GM19467 (cell line): ENCODE measurements at regions not wholly inside any gene's neighbourhood (a gene's known extent, or its start where the extent isn't known, plus 50 kb on each side); places are given as distances from the start of the nearest gene placed in this dataset.

Experiments used
- ATAC-seq: cut with Tn5 transposase; IDR thresholded peaks from one replicate; pipeline ENCODE4 v1.9.1; 2021; ENCODE audit warnings: mild to moderate bottlenecking, moderate library complexity; ENCODE audit not compliant: unreplicated experiment

DNA sequence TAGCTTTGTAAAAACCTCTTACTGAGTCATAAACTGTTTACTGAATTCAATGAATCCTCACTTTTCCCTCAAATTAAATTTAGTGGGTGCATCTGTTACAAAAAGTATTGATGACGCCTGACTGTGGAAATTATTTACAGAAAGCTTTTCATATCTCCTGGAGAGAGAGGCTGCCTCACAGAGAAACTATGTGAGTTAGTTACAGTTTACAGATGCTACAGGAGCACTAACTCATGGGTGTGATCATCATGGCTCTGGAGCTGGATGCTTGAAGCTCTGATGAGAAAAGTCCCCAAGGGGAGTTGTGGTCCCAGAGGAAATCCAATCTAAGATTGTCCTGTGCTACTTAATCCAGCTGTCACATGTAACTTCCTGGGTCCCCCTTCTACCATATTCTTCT lies 590.8 kb downstream of the LMO7 start:
- ATAC-seq = no peak

DNA sequence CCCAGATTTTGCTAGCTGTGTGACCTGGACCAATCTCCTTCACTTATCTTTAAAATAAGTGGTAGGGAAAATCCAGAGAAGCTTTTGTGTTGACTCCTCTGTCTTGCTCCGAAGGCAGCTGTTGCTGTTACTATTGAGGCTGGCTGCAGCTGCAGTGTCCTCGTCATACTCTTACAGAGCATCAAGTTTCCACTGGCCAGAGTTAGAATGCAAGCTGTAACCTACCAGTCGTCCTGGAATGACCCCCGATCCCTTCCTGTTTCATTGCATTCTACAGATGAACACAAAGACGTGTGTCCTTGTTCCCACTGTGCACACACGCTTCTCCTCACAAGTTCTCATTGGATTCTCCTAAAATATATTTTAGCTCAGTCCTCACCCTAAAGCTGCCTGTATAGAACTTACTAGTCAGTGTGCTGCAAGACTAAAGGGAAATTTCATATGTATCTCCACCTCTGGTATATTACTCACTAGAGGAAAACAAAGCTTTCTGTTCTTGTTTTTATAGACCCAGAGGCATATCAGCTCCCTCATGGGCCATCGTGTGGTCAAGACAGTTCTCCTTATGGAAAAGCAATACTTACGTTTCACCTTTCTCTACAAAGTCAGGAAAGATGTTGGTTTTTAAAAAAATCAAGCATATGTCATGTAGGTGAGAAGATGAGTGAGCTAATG lies 589.8 kb downstream of the LMO7 start:
- no peak for ATAC-seq

DNA sequence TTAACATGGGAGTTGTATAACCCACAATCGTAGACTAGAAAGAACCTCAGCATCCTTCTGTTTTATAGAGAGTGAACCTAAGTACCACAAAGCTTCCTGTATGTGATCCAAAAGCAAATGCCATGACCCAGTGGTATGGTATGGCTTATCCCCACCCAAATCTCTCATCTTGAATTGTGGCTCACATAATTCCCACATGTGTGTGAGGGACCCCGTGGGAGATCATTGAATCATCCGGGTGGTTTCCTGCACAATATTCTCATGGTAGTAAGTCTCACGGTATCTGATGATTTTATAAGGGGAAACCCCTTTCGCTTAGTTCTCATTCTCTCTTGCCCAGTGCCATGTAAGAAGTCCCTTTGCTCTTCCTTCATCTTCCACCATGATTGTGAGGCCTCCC lies 587.9 kb downstream of the LMO7 start:
- ATAC-seq = no peak

DNA sequence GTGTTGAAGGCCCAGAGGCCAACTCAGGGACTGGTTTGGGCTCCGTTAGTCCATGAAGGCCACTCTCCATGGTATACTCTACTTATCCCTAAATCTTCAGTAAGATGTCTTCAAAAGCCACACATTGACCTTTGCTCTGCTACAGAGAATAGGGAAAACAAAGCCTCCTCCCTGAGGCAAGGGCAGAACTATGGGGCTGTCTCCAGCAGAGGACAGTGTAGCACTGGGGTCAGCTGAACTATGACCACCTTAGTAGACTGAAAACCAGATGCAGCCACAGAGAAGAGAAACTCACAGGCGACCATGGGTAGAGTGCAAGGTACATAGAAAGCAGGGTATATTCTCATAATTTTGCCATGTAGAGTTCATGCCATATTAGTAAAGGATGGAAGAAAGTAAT lies 587.4 kb downstream of the LMO7 start:
- ATAC-seq = no peak

DNA sequence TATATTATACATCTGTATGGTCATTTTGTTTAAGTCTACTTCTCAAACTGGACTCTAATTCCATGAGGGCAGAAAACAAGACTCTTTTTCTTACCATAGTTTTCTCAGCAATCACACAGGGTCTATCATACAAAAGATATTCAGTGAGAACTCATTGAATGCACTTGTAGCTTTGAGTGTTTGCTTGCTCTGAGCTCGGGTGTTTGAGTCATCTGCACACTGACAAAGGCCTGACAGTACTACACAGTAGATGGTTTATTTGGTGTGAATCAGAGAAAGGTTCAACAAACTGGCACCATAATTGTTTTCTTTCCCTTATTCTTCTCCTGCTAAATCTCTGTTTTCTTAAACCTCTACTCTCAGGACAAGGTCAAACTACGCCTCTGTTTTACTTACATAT lies 586.4 kb downstream of the LMO7 start:
- no peak for ATAC-seq

DNA sequence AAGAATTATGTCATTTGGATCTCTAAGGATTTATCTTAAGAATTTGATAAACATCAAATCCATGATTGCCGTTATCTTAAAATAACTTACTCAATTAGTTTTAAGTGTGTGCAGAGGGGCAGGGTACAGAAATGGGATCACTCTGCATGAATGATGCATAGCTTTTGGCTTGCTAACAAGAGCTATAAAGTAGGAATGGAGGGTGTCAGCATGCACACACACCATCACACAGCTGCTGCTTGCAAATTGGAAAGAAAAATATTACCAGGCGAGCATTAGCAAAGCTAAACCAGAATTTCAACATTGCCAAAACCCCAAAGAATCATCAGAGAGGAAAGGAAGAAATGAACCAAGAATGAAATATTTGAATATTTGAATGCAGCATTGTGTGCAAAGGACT lies 580.6 kb downstream of the LMO7 start:
- no peak for ATAC-seq

DNA sequence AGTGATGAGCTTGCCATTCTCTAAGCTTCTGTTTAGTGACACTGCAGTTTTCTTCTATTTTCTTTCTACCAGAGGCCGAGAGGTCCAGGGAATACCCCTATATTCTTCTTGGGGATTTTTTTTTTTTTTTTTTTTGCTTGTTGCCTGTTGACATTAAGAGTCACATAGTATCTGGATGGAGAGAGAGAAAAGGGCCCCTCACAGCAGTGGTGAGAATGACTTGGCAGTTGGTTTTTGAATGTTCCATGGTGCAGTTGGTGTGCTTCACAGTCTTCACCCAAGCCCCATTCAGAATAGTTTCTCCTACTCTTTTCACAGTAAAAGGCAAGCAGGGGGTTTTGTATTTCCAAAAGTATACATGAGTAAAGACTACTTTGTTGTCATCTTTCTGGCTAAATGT lies 577.9 kb downstream of the LMO7 start:
- no peak for ATAC-seq

DNA sequence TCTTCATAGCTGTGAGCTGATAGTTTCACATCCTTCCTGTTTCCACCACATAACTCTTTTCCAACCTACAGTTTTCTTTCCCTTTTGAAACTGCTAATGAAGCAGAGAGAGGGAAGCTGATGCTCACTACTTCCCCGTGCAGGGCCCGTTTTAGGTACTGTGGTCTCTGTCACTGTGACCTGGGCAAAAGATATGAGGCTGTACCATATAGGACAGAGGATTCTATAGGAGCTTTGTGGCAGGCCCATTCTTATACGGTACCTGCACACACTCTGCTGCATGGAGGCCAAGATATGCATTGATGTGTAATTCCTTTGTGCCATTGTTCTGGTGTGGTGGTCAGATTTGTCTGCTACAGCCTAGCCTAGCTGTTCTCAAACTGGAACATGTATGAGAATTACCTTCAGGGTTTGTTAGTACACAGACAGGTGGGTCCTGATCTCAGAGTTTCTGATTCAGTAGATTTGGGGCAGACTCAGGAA lies 577.3 kb downstream of the LMO7 start:
- no peak for ATAC-seq

DNA sequence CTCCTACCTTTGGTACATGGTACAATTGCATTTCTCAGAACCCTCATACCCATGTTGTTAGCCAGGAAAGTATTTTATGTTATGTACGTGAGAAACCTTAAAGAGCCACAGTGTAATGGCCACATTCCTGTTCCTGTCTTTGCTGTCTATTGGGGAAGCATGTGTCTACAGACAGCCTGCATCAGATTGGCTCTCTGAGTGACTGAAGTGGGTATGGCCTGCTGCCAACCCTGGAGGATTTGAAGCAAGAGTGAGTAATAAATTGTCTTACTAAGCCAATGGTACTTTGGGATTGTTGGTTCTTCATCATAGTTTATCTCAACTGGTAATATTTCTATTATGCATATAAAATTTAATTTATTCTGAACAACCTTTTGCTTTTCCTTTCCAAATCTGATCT lies 574.1 kb downstream of the LMO7 start:
- ATAC-seq = no peak

DNA sequence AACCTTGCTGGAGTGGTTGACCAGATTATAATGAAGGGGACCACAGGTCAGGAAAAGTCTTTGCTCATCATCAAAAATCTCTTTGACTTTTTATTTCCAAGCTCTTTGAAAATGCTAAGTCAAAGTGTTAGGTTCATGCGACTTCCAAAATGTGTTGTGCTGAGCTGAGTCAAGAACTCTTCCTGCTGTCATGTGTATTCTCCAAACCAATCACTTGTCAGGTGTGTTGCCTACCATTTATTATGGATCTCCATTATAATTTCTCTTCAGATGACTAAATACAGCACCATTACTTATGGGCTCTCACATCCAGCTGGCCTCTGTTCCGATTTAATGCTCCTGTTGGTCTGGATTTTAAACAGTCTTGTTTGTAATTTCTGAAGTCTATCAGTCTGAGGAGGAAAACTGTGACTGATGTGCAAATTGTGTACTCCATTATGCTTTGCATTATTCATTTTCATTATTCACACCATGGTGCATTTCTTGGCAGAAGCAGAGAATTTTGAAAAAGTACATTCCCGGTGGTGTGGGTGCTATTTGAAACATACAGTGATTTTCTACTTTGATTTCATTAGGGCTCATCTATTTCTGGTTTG lies 562.5 kb downstream of the LMO7 start:
- ATAC-seq = no peak

DNA sequence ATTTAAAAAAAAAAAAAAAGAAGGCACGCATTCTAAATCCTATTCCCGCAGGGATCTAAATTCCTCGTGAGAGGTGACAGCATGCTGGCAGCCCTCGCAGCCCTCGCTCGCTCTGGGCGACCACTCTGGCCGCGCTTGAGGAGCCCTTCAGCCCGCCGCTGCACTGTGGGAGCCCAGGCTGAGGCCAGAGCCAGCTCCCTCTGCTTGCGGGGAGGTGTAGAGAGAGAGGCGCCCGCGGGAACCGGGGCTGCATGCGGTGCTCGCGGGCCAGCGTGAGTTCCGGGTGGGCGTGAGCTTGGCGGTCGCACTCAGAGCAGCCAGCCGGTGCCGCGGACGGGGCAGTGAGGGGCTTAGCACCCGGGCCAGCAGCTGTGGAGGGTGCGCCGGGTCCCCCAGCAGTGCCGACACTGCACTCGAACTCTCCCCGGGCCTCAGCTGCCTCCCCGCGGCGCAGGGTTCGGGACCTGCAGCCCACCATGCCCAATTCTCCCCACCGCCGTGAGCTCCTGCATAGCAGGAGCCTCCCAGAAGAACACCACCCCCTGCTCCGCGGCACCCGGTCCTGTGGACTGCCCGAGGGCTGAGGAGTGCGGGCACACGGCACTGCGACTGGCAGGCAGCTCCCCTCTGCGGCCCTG lies 553.9 kb downstream of the LMO7 start:
- no peak for ATAC-seq

DNA sequence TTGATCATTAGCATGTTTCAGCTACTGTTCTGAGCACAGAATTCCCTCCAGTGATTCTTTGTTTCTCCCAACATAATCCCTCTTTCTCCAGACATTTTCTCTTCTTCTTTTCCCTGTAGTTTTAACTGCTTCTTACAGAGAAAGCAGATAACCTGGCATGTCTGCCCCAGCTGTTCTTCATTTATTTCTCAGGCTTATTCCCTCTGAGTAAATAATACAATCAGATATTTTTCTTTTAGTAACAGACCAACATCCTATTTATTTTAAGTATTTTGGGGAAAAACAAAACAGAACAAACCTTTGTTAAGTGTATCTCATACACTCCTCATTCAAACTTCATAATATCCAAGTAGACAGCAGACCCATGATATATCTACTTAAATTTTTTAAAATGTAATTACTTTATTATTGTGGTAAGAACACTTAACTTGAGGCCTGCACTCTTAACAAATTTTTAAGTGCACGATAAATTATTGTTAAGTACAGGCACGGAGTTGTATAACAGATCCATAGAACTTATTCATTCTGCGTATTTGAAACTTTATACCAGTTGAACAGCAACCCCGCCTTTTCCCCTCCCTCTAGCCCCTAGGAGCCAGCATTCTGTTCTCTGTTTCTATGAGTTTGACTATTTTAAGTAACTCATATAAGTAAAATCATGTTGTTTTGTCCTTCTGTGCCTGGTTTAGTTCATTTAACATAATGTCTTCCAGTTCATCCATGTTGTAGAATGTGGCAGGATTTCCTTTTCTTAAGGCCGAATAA lies 540.0 kb downstream of the LMO7 start:
- no peak for ATAC-seq

DNA sequence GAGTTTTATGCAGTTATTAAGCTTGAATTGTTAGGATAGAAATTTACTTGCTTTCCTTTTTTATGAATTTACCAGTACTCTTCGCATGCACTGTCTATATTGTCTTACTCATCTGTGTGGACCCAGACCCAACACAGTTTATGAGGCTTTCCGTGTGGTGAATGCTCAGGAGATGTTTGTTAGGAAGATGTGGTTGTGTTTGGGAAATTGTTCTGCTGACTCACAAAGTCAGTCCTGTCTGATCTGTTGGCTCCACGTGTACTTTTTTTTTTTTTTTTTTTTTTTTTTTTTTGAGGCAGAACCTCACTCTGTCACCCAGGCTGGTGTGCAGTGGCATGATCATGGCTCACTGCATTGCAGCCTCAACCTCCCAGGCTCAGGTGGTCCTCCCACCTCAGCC lies 532.5 kb downstream of the LMO7 start:
- ATAC-seq = no peak

DNA sequence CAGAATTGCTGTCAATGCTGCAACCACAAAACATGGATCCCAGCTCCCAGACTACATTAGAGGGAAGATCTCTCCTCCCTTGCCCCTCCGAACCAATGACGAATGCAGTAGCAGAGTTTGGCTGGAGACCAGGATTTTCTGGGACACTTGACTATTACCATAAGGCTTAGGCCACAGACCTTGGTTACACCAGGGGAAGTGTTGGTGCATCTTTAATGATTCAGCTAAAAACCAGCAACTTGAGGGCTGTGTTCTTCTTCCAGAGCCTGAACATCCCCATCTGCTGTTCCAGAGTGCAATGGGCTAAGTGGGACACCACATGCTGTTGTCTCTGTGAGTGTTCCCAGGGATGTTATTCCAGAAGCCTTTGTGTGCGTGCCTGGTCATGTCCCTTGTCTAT lies 528.2 kb downstream of the LMO7 start:
- no peak for ATAC-seq

DNA sequence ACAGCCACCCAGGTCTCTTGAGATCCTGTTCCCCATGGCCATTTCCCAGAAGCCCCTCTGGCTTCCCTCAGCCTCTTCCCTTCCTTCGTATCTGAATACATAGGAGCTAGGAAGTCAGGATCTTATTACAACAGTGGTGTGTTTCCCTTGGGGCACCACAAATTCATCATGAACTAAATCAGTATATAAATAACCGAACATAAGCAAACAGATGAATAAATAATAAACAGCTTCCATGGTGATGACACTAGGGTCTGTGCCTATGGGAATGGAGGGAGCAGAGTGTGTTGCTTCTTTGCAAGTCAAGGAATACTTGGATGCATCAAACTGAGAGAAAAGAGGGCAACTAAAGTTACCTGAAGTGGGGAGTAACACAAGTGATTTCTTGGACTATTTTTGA lies 527.6 kb downstream of the LMO7 start:
- ATAC-seq = no peak

DNA sequence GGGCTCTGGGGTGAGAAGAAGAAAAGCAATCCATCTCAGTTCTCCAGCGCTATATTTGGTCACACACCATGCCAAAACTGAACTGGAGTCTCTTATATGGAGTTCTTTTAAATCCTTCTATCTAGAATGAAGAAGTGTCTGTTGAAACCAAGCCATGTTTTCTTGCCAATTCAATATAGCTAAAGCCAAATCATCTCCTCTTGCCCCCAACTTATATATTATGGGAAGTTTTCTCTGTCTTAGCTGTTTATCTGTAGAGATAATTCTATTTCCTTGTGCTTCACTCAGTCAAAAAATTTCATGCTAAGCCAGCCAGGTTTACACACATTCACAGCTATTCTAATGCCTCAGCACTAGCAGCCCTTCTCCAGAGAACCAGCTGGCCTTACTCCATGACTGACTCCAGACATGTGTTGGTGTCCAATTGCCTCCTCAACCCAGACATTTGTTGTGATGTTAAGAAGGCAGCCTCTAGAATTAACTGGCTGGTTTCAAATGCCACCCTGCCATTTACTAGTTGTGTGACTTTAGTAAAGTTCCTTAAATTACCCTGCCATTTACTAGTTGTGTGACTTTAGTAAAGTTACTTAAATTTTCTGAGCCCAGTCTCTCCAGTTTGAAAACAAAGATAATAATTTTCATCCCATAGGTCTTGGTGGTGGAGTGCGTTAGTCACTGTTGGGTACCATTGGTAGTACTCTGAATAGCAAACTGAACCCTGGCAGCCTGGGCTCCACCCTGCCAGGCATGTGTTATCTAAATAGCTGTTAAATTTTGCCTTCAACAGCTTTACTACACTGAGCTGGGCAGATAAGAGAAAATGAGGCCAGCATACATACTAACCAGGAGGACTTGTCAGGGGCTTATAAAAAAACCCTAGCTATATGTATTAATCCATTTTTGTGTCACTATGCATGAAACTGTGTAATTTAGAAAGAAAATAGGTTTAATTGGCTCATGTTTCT lies 525.1 kb downstream of the LMO7 start:
- ATAC-seq = no peak

DNA sequence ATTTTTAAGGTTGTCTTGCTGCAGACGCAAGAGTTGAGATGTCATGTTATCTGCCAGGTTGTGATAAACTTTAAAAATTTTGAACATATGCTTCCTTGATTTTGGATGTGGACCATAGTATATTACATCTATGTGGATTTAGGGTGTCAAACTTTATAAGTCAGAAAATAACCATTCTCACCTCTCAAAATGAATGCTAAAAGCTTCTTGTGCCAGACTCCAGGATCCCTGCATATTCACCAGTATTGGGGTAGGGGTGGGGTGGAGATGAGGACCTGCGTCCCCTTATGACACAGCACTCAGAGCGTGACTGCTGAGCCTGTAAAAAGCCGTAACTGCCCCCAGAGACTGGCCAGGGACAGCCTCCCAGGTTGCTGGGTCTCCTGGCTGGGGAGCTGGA lies 524.4 kb downstream of the LMO7 start:
- ATAC-seq = no peak

DNA sequence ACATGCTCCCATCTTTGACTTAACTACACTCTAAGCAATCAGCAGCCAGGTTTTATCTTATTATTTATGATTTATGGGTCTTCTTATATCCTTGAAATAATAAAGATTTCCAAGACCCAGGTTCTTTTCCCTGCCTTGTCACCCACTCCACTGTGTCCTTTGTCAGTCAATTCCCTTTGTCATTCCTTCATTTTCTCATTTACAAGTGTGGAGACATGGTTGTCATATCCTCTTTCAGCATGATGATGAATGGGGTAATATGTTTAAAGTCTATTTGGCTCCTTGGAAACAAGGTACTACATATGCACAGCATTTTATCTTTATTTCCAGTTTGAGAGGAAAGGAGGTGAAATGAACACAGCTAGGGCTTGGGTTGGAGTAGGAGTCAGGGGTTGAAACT lies 521.8 kb downstream of the LMO7 start:
- ATAC-seq = no peak

DNA sequence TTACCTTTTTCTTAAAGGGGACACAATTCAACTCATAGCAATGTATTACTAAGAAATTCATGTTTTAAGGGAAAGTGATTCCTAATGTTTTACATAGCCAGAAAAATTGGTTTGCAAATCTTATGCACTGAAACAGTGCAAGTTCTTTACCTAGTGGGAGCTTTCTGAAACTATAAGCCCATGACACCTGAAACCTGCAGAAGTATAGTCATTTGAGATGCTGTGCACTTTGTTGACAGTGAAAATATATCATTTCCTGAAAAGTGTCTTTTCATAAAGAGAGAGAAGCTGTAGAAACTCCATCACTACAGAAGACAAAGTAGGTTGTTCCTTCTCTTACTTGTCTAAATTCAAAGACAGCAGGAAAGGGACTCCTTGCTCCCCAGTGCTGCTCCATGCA lies 517.1 kb downstream of the LMO7 start:
- no peak for ATAC-seq

DNA sequence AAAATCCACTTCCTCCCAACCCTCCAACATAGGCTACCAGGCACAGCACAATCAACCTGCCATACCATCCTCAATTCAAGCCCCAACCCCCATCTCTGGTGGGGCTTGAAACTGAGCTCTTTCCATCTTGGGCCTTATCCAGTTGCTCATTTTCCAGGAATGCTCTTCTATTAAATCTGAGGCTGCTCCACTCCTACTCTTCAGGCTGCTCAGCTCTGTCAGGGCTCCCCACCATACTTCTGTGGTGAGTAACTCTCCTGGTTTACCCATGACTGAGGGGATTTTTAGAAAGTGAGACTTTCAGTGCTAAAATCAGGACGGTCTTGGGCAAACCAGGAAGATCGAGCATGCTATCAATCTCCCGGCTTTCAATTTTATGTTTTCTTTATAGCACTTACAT lies 512.8 kb downstream of the LMO7 start:
- no peak for ATAC-seq

DNA sequence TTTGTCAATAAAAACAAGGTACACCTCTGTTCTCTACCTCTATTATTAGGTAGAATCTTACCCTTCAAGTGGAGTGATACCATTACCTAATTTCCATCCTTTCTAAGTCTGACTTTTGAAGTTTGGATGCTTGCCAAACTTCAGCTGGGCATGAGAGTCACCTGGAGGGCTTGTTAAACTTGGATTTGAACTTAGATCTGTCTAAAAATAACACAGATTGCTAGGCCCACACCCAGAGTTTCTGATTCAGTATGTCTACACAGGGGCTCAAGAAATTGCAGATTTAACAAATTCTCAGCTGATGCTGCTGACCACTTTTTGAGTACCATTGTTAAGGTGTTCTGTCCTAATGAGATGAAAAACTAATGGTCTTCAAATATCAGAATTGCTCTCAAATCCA lies 512.2 kb downstream of the LMO7 start:
- ATAC-seq = no peak
